Transverse colon (tissue), 4 donors: ENCODE measurements at regions not wholly inside any gene's neighbourhood (a gene's known extent, or its start where the extent isn't known, plus 50 kb on each side); places are given as distances from the start of the nearest gene placed in this dataset.

Experiments used
- EP300 ChIP-seq: sonication (generic); formaldehyde crosslinking; IDR thresholded peaks from one replicate; pipeline ENCODE4 v1.6.1; 2017; ENCODE audit warnings: antibody characterized with exemption, low read depth
- POLR2A ChIP-seq: fragments of 450-650 bp; IDR thresholded peaks from one replicate; pipeline ENCODE4 v1.6.1; 2016; ENCODE audit warnings: antibody characterized with exemption, mild to moderate bottlenecking, moderate library complexity
- POLR2AphosphoS5 ChIP-seq, 3 donors: sonication (generic); formaldehyde crosslinking; IDR thresholded peaks; one replicate each; pipeline ENCODE4 v1.6.1; 2016; ENCODE audit warnings: antibody characterized with exemption in 3 of 3
- TF ChIP-seq, protein P1 (sequence below), 5 experiments: fragments of 200-600 bp in 3 of 5; fragments of 450-650 bp in 2 of 5; sonication (generic) in 3 of 5; IDR thresholded peaks; 1 replicate in 2 of 5; 2 replicates in 3 of 5; pipeline ENCODE4 v1.5.1; 2016 to 2017; ENCODE audit warnings: antibody characterized with exemption in 5 of 5, inconsistent platforms in 3 of 5, mild to moderate bottlenecking in 2 of 5, moderate library complexity in 1 of 5

DNA sequence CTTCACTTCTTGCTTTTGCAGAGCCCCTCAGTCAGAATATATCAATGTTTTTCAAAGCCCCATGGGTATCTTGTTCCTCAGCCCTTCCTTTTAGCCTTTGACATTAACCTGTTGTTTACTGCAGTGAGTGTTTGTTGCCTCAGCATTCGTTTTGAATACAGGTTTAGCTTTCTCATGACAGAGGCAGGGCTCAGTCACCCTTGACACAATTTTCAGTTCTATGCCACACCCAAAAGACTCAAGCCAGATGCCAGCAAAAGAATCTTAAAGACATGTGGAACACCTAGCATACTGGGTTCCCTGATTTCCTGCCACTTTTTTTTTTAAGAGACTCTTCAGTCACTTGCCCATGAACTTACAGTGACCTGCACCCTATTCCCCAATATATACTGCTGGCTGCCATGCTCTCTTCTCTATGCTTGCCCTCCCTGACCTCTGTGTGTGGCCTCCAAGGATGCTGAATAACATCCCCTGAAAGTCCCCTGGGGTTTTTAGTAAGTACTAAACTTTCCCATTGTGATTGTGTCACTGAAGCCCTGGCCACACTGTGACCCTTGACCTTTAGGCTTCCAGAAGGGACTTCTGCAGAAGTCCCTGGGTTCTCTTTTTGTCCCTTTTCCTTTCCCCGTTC lies 1225.5 kb downstream of the TBC1D22A start:
- TF ChIP-seq, protein P1, sequence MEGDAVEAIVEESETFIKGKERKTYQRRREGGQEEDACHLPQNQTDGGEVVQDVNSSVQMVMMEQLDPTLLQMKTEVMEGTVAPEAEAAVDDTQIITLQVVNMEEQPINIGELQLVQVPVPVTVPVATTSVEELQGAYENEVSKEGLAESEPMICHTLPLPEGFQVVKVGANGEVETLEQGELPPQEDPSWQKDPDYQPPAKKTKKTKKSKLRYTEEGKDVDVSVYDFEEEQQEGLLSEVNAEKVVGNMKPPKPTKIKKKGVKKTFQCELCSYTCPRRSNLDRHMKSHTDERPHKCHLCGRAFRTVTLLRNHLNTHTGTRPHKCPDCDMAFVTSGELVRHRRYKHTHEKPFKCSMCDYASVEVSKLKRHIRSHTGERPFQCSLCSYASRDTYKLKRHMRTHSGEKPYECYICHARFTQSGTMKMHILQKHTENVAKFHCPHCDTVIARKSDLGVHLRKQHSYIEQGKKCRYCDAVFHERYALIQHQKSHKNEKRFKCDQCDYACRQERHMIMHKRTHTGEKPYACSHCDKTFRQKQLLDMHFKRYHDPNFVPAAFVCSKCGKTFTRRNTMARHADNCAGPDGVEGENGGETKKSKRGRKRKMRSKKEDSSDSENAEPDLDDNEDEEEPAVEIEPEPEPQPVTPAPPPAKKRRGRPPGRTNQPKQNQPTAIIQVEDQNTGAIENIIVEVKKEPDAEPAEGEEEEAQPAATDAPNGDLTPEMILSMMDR (IDR thresholded peaks at IDR 0.05) = no peak
- TF ChIP-seq EP300 (no peak), POLR2A (no peak), POLR2AphosphoS5 (IDR thresholded peaks at IDR 0.05) (no peak)
